WTC11 (cell line): ENCODE measurements at regions not wholly inside any gene's neighbourhood (a gene's known extent, or its start where the extent isn't known, plus 50 kb on each side); places are given as distances from the start of the nearest gene placed in this dataset.

Experiments
- ATAC-seq: fragments of 200-7000 bp; cut with Tn5 transposase; 2 replicates; pipeline ENCODE4 v1.10.0; 2021; ENCODE audit warnings: mild to moderate bottlenecking, moderate library complexity
- CTCF ChIA-PET: fragments of 300-600 bp; sonication (Branson Sonifier 250); formaldehyde crosslinking; loops from one replicate; lab custom pipeline; 2021; ENCODE audit warnings: antibody characterized with exemption; lab: Charles Lee
- POLR2A ChIA-PET: fragments of 350-600 bp; sonication (Branson Sonifier 250); formaldehyde crosslinking; loops from one replicate; lab custom pipeline; 2021; ENCODE audit warnings: antibody characterized with exemption; lab: Charles Lee
- DNase-seq: peaks from one replicate; pipeline ENCODE4 v3.0.0; 2021; ENCODE audit warnings: low spot score
- H3K27ac Mint-ChIP-seq: 2 replicates; pipeline ENCODE4 v1.8.0; 2021; ENCODE audit warnings: mixed read lengths
- H3K27me3 Mint-ChIP-seq: 2 replicates; pipeline ENCODE4 v1.8.0; 2021; ENCODE audit warnings: low read depth, mild to moderate bottlenecking, moderate library complexity, mixed read lengths
- H3K36me3 Mint-ChIP-seq: 2 replicates; pipeline ENCODE4 v1.8.0; 2021; ENCODE audit warnings: mixed read lengths
- H3K4me1 Mint-ChIP-seq: 2 replicates; pipeline ENCODE4 v1.8.0; 2022; ENCODE audit warnings: mixed read lengths
- H3K4me3 Mint-ChIP-seq: 2 replicates; pipeline ENCODE4 v1.8.0; 2021; ENCODE audit warnings: mild to moderate bottlenecking, moderate library complexity, mixed read lengths
- H3K9me3 Mint-ChIP-seq: 2 replicates; pipeline ENCODE4 v1.8.0; 2021; ENCODE audit warnings: mixed read lengths
- ATF1 ChIP-seq: sonication (generic); formaldehyde crosslinking; IDR thresholded peaks from 2 replicates; pipeline ENCODE4 v1.8.1; 2023; ENCODE audit warnings: mild to moderate bottlenecking, moderate library complexity, missing genetic modification reagents
- CREB1 ChIP-seq: sonication (generic); formaldehyde crosslinking; IDR thresholded peaks from 2 replicates; pipeline ENCODE4 v1.8.0; 2023; ENCODE audit warnings: mild to moderate bottlenecking, missing genetic modification reagents
- ETV6 ChIP-seq: sonication (generic); formaldehyde crosslinking; IDR thresholded peaks from 2 replicates; pipeline ENCODE4 v1.8.1; 2022; ENCODE audit warnings: mild to moderate bottlenecking, missing genetic modification reagents
- JAZF1 ChIP-seq: fragments of 250-450 bp; sonication (Bioruptor Pico); IDR thresholded peaks from 2 replicates; pipeline ENCODE4 v1.9.0; 2021; ENCODE audit warnings: moderate library complexity, mild to moderate bottlenecking, inconsistent platforms
- MXD4 ChIP-seq: fragments of 250-450 bp; sonication (Bioruptor Pico); IDR thresholded peaks from 2 replicates; pipeline ENCODE4 v1.8.0; 2021; ENCODE audit warnings: mild to moderate bottlenecking, moderate library complexity, borderline replicate concordance
- RELA ChIP-seq: sonication (generic); formaldehyde crosslinking; IDR thresholded peaks from 2 replicates; pipeline ENCODE4 v1.8.1; 2022; ENCODE audit warnings: missing genetic modification reagents, mild to moderate bottlenecking, borderline replicate concordance
- SOX15 ChIP-seq: fragments of 250-450 bp; sonication (Bioruptor Pico); IDR thresholded peaks from 2 replicates; pipeline ENCODE4 v1.9.0; 2021; ENCODE audit warnings: mild to moderate bottlenecking
- ZNF219 ChIP-seq: sonication (generic); formaldehyde crosslinking; IDR thresholded peaks from 2 replicates; pipeline ENCODE4 v1.8.0; 2023; ENCODE audit warnings: missing genetic modification reagents, mild to moderate bottlenecking, borderline replicate concordance
- ZNF396 ChIP-seq: fragments of 250-450 bp; sonication (Bioruptor Pico); IDR thresholded peaks from 2 replicates; pipeline ENCODE4 v1.8.0; 2021; ENCODE audit warnings: mild to moderate bottlenecking, moderate library complexity, borderline replicate concordance
- TF ChIP-seq, protein P1 (sequence below): sonication (generic); formaldehyde crosslinking; IDR thresholded peaks from 2 replicates; pipeline ENCODE4 v1.8.0; 2022; ENCODE audit warnings: mild to moderate bottlenecking, missing genetic modification reagents
- TF ChIP-seq, protein P2 (sequence below): sonication (generic); formaldehyde crosslinking; IDR thresholded peaks from 2 replicates; pipeline ENCODE4 v1.8.1; 2022; ENCODE audit warnings: mild to moderate bottlenecking, missing genetic modification reagents, moderate library complexity, borderline replicate concordance
- TF ChIP-seq, protein P3 (sequence below): fragments of 250-450 bp; sonication (Bioruptor Pico); IDR thresholded peaks from 2 replicates; pipeline ENCODE4 v1.9.0; 2021; ENCODE audit warnings: mild to moderate bottlenecking
- TF ChIP-seq, protein P4 (sequence below): fragments of 250-450 bp; sonication (Bioruptor Pico); conservative IDR thresholded peaks from 2 replicates; pipeline ENCODE4 v1.9.0; 2021; ENCODE audit warnings: mild to moderate bottlenecking
- TF ChIP-seq, protein P5 (sequence below): sonication (generic); formaldehyde crosslinking; IDR thresholded peaks from 2 replicates; pipeline ENCODE4 v1.8.1; 2023; ENCODE audit warnings: mild to moderate bottlenecking, missing genetic modification reagents
- TF ChIP-seq, protein P6 (sequence below): fragments of 250-450 bp; sonication (Bioruptor Pico); IDR thresholded peaks from 2 replicates; pipeline ENCODE4 v1.9.0; 2021; ENCODE audit warnings: mild to moderate bottlenecking
- TF ChIP-seq, protein P7 (sequence below): fragments of 250-450 bp; sonication (Bioruptor Pico); IDR thresholded peaks from 2 replicates; pipeline ENCODE4 v2.1.2; 2022; ENCODE audit warnings: mild to moderate bottlenecking, moderate library complexity

DNA sequence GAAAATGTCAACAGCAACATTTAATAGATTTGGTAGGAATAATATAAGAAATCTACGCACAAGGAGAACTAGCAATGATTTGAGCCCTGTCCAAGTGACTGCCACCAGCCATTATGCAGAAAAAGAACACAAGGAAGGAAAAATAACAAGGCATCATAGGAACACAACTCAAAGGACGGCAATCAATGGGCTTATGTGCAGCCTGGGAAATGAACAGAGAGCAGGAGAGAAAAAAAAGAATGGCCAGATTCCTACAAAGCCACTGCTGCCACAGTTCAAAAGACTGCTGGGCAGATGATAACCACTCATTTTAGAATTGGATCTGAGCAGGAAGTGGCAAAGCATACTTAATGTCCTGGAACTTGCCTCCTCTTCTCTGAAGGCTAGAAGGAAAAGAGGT, 274.3 kb upstream of the CAMK1G start:
- no peak overlapping the region for H3K4me3 Mint-ChIP-seq
- peaks cover 5% of the 10 kb centered on the region for H3K9me3 Mint-ChIP-seq
- peaks cover 8% of the 10 kb centered on the region for H3K4me1 Mint-ChIP-seq
- ATAC-seq: no peak
- H3K27me3 Mint-ChIP-seq: no peaks in the 10 kb centered on the region; the same call in 1 of the 2 replicates
- no peak for DNase-seq
- H3K27ac Mint-ChIP-seq: no peak overlapping the region
- TF ChIP-seq, protein P1, sequence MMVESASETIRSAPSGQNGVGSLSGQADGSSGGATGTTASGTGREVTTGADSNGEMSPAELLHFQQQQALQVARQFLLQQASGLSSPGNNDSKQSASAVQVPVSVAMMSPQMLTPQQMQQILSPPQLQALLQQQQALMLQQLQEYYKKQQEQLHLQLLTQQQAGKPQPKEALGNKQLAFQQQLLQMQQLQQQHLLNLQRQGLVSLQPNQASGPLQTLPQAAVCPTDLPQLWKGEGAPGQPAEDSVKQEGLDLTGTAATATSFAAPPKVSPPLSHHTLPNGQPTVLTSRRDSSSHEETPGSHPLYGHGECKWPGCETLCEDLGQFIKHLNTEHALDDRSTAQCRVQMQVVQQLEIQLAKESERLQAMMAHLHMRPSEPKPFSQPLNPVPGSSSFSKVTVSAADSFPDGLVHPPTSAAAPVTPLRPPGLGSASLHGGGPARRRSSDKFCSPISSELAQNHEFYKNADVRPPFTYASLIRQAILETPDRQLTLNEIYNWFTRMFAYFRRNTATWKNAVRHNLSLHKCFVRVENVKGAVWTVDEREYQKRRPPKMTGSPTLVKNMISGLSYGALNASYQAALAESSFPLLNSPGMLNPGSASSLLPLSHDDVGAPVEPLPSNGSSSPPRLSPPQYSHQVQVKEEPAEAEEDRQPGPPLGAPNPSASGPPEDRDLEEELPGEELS (CRISPR knock-in tag): no peak
- TF ChIP-seq SOX15 (CRISPR knock-in tag) (no peak), JAZF1 (no peak), RELA (CRISPR knock-in tag) (no peak)
- TF ChIP-seq, protein P2, sequence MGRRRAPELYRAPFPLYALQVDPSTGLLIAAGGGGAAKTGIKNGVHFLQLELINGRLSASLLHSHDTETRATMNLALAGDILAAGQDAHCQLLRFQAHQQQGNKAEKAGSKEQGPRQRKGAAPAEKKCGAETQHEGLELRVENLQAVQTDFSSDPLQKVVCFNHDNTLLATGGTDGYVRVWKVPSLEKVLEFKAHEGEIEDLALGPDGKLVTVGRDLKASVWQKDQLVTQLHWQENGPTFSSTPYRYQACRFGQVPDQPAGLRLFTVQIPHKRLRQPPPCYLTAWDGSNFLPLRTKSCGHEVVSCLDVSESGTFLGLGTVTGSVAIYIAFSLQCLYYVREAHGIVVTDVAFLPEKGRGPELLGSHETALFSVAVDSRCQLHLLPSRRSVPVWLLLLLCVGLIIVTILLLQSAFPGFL (CRISPR knock-in tag): no peak
- TF ChIP-seq, protein P3, sequence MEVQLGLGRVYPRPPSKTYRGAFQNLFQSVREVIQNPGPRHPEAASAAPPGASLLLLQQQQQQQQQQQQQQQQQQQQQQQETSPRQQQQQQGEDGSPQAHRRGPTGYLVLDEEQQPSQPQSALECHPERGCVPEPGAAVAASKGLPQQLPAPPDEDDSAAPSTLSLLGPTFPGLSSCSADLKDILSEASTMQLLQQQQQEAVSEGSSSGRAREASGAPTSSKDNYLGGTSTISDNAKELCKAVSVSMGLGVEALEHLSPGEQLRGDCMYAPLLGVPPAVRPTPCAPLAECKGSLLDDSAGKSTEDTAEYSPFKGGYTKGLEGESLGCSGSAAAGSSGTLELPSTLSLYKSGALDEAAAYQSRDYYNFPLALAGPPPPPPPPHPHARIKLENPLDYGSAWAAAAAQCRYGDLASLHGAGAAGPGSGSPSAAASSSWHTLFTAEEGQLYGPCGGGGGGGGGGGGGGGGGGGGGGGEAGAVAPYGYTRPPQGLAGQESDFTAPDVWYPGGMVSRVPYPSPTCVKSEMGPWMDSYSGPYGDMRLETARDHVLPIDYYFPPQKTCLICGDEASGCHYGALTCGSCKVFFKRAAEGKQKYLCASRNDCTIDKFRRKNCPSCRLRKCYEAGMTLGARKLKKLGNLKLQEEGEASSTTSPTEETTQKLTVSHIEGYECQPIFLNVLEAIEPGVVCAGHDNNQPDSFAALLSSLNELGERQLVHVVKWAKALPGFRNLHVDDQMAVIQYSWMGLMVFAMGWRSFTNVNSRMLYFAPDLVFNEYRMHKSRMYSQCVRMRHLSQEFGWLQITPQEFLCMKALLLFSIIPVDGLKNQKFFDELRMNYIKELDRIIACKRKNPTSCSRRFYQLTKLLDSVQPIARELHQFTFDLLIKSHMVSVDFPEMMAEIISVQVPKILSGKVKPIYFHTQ: no peak
- TF ChIP-seq, protein P4, sequence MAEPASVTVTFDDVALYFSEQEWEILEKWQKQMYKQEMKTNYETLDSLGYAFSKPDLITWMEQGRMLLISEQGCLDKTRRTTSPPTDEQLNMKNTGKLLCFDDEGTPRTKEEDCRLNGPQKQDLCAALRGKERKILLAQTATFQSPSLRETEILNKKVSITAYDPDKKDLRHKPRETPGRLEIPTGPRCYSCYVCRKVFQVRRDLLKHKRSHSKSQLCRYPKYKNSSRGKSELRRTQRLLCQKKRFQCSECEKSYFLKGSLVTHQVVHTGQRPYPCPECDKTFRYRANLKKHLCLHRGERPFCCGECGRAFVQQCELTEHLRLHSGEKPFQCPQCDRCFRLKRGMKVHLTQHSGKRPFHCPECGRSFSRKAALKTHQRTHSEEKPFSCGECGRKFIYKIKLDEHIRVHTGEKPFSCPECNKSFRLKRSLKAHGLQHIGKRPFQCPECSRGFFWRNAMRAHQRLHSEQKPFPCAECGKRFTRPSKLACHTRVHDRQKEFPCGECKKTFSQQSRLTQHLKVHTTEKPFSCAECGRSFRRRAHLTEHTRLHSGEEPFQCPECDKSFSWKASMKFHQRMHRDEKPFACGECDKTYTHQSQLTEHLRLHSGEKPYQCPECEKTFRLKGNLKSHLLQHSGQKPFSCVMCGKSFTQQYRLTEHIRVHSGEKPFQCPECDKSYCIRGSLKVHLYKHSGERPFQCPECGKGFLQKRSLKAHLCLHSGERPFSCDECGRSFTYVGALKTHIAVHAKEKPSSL (CRISPR knock-in tag): no peak
- TF ChIP-seq, protein P5, sequence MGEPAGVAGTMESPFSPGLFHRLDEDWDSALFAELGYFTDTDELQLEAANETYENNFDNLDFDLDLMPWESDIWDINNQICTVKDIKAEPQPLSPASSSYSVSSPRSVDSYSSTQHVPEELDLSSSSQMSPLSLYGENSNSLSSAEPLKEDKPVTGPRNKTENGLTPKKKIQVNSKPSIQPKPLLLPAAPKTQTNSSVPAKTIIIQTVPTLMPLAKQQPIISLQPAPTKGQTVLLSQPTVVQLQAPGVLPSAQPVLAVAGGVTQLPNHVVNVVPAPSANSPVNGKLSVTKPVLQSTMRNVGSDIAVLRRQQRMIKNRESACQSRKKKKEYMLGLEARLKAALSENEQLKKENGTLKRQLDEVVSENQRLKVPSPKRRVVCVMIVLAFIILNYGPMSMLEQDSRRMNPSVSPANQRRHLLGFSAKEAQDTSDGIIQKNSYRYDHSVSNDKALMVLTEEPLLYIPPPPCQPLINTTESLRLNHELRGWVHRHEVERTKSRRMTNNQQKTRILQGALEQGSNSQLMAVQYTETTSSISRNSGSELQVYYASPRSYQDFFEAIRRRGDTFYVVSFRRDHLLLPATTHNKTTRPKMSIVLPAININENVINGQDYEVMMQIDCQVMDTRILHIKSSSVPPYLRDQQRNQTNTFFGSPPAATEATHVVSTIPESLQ: no peak
- ChIA-PET CTCF (no interaction called here), POLR2A (no interaction called here)
- no peaks in the 10 kb centered on the region for H3K36me3 Mint-ChIP-seq

DNA sequence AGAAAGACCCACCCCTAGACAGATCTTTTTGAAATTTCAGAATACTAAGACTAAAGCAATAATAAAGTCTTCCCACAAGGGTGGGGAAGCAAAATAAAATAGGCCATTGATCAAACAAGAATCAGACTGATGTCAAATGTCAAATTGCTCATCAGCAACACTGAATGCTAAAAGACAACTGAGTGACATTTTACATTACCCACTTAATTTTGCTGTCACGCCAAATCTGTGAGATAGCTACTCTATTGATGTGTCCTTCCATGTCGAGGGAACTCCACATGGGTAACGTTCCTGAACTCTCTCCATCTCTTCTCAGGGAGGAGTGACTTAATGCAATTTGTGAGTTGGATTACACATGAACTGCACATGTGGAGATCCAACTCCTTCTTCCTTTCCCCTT, 271.7 kb upstream of the CAMK1G start:
- H3K27me3 Mint-ChIP-seq: no peaks in the 10 kb centered on the region; the same call in 1 of the 2 replicates
- peaks cover 5% of the 10 kb centered on the region for H3K9me3 Mint-ChIP-seq
- H3K36me3 Mint-ChIP-seq: no peaks in the 10 kb centered on the region
- ATAC-seq (no peak), DNase-seq (no peak)
- H3K4me1 Mint-ChIP-seq: peaks cover 8% of the 10 kb centered on the region
- ChIA-PET CTCF (no interaction called here), POLR2A (no interaction called here)
- no peak overlapping the region for H3K4me3 Mint-ChIP-seq
- H3K27ac Mint-ChIP-seq: no peak overlapping the region
- TF ChIP-seq, protein P5: no peak
- TF ChIP-seq ETV6: no peak
- TF ChIP-seq CREB1 (CRISPR knock-in tag): no peak
- TF ChIP-seq, protein P6, sequence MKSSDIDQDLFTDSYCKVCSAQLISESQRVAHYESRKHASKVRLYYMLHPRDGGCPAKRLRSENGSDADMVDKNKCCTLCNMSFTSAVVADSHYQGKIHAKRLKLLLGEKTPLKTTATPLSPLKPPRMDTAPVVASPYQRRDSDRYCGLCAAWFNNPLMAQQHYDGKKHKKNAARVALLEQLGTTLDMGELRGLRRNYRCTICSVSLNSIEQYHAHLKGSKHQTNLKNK (CRISPR knock-in tag): no peak
- TF ChIP-seq, protein P7, sequence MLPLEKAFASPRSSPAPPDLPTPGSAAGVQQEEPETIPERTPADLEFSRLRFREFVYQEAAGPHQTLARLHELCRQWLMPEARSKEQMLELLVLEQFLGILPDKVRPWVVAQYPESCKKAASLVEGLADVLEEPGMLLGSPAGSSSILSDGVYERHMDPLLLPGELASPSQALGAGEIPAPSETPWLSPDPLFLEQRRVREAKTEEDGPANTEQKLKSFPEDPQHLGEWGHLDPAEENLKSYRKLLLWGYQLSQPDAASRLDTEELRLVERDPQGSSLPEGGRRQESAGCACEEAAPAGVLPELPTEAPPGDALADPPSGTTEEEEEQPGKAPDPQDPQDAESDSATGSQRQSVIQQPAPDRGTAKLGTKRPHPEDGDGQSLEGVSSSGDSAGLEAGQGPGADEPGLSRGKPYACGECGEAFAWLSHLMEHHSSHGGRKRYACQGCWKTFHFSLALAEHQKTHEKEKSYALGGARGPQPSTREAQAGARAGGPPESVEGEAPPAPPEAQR: no peak
- TF ChIP-seq, protein P3: no peak
- no peak for TF ChIP-seq MXD4 (CRISPR knock-in tag)
- TF ChIP-seq ZNF396 (CRISPR knock-in tag): no peak
- TF ChIP-seq ATF1 (CRISPR knock-in tag): no peak
- TF ChIP-seq ZNF219 (CRISPR knock-in tag): no peak
